Hypothalamus (tissue), 51 donors: ENCODE measurements at regions not wholly inside any gene's neighbourhood (a gene's known extent, or its start where the extent isn't known, plus 50 kb on each side); places are given as distances from the start of the nearest gene placed in this dataset.

ENCODE experiments used
- DNase-seq, 51 donors: peaks; one replicate each; lab custom pipeline; 2025; lab: John Stamatoyannopoulos, UW

DNA sequence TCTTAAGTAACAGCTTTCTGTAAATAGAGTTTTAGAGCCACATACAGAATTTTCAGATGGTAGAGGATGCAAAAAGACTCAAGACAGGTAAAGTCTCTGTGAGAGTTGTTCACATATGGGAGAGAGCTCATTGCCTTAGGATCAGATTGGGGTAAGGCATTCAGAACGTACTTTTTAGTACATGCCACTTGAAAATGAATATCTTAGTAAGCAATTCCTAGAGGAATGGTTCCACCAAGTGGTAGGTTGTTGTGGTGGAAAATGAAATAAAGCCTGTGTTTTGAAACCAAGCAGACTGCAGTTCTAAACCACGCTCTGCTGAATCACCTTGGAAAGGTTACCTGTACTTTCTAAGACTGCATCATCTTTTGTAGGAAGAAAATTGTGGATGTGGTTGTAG, 547.0 kb upstream of the LCORL start:
- DNase-seq, result peak in 1 of 51 donors; percentile 19

DNA sequence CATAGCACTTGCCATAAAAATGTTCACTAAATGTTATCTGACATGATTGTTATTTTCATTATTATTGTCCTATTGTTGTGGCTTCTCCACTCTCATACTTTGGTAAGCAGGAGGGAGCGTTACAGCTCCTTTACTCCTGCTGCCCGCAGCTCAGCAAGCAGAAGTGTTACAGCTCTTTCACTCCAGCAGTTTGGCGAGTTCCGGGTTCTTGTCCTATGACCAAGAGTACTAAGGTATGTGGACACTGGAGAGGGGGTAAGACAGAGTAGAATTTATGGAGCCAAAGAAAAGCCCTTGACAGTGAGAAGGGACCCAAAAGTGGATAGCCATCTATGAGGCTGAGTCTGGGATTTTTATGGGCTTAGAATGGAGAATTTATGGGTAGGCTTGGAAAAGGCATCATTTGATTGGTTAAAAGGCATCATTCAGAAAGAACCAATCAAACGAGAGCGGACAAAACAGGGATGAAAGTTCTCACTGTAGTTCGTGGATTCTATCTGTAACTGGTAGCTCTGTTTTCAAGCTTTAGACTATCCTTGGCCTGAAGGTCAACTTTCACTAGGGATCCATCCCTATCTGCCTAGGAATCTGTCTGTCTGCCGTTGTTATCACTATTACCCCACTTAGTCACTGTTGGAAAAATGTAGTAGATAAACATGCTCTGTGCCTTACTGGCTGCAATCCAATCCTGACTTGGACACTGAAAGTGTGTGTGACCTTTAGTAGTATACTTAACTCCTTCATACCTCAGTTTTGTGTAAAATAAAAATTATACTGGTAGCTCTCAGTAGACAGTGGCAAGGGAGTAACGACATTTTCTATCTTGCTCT, 545.6 kb upstream of the LCORL start:
- DNase-seq, result no peak

DNA sequence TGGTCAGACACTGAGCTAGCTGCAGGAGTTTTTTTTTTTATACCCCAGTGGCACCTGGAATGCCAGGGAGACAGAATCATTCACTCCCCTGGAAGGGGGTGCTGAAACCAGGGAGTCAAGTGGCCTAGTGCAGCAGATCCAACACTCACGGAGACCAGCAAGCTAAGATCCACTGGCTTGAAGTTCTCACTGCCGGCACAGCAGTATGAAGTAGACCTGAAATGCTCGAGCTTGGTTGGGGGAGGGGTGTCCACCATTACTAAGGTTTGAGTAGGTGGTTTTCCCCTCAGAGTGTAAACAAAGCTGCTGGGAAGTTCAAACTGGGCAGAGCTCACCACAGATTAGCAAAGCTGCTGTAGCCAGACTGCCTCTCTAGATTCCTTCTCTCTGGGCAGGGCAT, 537.9 kb upstream of the LCORL start:
- DNase-seq, result no peak

DNA sequence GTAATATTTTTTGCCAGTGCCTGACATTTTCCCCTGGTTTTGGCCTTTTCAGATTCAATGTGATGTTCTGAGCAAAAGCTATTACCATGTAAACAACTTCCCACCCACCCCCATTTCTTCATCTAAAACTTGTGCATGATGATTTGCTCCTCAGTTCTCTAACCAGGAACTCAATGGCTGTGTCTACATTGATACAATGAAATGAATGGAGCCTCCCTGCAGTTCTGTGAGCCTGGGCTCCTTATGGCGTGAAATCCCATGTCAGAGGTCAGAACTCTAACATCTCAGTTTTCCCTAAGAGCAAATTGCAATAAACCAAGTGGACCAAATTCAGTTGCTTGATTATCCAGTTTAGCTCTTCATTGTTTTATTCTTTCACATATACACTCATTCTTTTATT, 534.8 kb upstream of the LCORL start:
- no peak for DNase-seq

DNA sequence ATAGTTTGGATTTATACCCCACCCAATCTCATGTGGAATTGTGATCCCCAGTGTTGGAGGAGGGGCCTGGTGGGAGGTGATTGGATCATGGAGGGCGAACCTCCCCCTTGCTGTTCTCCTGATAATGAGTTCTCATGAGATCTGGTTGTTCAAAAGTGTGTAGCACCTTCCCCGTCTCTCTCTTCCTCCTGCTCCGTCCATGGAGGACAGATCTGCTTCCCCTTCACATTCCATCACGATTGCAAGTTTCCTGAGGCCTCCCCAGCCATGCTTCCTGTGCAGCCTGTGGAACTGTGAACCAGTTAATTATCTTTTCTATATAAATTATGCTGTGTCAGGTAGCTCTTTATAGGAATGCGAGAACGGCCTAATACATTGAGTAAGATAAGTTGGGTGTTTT, 518.8 kb upstream of the LCORL start:
- DNase-seq, result no peak

DNA sequence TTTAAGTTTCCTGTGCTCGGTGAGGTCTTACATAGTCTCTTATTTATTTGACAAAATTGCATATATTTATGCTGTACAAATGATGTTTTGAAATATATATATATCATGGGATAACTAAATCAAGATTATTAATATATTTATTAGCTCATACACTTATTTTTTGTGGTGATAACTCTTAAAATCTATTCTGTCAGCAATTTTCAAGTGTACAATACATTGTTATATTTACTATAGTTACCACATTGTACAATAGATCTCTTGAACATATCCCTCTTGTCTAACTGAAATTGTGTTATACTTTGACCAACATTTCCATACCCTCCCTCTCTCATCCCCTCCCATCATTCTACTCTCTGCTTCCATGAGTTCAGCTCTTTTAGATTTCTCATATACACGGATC, 516.6 kb upstream of the LCORL start:
- DNase-seq, result no peak

DNA sequence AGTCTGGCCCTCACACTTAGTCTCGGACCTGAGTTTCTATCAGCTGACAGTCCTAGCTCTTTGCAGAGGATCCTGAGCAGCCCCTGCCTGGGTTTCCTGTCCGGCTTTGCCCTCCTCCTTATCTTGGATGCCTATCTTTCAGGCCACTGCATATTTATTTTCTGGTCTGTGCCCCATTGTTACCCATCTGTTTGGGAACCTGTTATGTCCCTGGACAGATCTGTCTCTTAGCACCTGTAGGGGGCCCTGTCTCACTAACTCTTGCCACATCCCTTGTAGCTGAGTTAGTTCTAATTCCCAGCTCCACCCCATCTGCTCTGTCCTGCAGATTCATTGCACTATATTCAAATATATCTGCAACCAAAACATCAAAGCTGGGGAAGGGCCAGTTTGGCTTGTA, 514.9 kb upstream of the LCORL start:
- no peak for DNase-seq

DNA sequence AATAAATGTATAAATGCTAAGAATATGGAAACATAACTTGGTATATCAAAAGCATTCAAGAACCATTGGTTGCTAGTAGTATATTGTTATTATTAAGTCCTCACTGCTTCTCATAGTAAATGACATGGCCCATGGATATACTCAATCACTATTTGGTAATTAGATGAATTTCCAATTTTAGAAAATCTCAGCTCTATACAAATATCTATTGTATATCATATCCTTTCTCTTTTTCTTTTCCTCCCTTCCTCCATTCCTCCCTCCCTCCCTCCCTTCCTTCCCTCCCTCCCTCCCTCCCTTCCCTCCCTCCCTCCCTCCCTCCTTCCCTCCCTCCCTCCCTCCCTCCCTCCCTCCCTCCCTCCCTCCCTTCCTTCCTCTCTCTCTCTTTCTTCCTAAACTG, 514.4 kb upstream of the LCORL start:
- no peak for DNase-seq

DNA sequence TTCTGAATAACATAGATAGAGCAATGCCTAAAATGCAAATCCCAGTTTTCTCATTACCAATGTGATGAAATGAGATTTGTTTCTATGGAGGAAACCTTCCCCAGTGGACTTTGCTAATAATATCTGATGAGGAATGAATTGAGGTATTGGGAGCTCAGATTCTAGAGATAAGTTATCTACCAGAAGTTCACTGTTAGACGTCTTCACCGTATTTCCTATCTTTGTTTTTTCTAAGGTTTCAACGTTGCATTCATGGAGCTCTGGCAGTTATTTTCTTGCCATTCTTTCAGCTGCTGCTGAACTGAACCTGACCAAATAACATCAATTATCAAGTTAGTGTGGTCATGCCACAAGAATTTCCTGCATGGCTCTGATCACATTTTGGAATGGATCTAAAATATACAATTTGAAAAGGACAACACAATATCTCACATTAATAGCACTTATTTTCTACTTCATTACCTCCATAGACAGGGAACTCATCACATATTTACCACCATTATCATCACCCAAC, 511.8 kb upstream of the LCORL start:
- DNase-seq, result no peak

DNA sequence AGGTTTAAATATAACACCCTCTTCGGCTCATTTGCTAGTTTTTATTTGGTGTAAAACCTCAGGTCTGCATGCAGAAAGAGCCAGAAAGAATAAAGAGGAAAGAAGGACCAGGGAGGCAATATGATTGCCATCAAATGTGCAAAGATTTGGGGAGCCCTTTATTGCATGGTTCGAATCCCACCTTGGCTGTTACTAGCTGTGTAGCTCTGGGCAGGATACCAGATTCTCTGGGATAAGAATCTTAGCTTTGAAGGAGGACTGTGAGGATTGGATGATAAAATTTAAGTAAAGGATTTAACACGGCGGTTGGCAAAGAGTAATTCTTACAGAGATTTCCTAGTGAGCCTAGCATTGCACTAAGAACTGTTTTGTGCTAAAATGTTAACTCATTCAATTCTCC, 510.2 kb upstream of the LCORL start:
- no peak for DNase-seq

DNA sequence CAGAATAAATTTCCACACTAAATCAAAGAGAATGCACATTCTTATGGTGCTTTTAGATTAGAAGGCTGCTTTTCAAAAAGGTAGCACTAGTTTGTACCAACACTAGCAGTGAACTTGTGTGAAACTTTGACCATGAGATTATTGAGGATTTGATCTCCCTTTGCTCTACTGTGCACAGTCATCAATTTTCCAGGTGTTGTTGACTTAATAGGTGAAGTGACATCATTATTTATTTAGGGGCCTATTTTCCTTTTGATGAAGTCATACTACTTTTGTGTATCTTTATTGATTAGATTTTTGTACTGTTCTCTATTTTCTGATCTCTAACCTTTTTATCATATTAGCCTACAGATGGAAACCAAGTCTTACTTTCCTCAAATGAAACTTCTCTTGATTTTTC, 507.9 kb upstream of the LCORL start:
- no peak for DNase-seq

DNA sequence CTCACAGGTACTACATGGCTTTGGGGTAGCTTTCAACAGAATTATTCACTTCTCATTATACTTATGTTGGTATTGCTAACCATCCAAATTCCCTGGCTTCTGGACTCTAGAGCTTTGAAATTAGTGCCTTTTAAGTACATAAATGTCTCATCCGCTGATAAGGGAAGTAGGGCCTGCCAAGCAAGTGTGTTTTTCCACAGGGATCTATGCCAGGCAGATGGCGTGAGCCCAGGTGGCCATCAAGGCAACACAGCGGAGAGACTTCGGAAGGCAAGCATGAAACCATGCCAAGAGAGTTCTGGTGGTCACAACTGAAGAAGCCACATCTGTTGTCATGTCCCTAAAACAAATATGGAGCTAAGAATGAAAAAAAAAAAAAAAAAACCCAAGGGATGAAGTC, 503.1 kb upstream of the LCORL start:
- no peak for DNase-seq

DNA sequence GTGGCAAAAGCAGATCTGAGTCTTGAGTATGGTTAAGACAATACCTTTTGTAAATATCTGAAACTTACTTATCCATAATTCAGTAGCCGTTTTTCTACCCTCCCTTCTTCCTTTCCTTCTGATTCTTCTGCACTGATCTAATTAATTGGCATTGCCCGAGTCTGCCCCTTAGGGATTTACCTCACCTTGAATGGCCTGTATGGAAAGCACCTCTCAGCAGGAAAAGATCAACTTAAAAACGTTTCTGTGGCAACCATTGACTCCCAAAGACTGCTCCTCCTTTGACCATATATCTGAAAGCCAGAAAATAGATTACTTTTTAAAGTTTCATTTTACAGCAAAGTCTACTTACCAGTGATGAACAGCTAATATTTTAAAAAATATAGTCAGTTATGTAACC, 496.5 kb upstream of the LCORL start:
- DNase-seq, result no peak

DNA sequence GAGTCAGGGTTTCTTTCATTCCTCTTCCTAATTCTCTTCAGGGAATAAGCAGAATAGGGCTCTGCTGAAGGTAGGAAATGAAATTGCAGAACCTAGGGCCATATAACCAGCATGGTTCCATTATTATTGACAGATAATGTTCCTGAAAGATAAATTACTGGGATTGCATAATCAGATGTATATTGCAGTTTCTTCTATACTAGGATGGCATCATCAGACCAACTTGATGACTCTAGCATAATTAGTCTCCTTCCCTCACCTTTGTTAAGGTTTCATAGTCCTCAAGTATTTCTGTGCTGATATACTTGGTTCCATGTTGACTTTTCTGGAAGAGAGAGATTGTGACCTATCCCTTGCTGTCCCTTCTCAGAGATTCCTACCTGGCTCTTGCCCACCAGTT, 492.3 kb upstream of the LCORL start:
- DNase-seq, result no peak

DNA sequence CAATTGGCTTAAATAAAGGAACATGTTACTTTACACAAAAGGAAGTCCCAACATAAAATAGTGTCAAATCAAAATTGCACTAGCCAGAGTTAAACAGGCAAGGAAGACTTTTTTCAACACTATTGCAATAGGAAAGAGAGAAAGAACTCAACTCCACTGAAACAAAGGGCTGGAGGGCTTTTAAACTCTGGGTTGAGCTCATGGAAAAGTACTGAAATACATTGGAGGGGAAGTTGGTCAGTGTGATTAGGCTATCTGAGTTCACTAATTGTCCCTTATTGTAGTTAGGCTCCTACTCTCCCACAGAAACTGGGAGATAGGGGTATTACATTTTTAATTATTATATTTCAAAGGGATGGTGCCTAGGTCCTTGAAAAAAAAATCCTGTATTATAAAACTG, 491.2 kb upstream of the LCORL start:
- no peak for DNase-seq

DNA sequence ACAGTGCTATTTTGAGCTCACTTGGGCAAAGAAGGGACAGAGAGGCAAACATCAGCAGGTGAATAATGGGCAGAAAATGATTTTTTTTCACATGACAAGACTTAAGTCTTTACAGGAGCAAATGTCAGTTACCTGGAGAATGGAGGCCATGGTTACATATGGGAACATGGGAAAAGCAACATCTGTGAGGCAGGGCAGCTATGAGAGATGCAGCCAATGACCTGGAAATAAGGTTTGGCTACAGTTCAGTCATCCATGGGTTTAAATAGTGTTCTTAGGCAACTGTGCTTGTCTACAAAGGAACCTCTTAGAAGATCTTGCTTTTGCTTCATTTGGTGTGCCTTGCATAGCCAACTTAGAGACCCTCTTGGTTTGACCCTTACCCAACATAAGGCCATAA, 490.2 kb upstream of the LCORL start:
- no peak for DNase-seq

DNA sequence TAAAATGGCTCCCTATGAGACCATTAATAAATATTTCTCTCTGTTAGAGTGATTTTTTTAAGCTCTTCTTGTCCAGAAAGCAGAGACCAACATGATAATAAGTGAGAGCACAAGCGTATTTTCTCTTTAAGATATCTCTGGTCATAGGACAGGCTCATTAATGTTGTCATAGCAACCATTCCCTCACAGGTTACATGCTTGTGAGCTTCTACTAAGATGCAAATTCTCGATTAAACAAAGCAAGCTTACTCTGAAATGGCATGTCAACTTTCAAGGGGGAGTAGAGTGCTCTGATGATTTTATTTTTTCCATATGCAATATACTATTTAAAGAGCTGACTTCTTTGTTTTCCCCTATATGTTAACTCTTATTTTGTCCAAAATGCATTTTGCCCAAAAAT, 487.2 kb upstream of the LCORL start:
- DNase-seq, result no peak

DNA sequence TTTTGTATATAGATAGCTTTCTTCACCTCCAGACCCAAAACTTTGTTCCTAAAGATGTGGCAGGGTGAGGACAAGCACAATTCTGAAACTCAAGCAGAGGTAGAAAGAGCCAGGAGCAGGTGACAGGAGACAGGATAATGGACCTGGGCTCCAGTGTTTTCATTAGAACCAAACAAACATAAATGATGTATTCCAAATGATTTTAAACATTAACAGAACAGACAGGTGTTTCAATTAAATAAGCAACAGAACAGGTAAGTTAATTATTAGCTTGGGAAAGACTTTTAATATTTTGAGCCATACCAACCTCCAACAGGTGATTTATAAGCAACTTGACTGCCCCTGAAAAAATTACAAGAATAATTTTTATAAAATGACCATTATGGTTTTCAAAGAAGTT, 459.4 kb upstream of the LCORL start:
- DNase-seq, result no peak

DNA sequence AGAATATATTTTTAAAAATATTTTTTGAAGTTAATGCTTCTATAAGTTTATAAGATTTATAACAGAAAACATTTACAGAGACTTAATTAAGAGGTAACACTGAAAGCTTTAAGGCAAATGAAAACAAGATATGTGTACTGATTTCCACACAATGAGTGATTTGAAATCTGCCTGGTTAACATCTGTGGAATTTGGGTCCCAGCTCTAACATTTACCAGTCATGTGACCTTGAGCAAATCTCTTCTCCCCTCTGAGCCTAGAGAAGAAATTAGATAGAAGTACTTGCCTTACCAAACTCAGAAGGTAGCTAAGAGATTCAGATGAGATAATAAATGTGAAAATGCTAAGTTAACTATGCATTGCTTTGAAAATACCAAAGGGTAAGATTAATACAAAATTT, 458.8 kb upstream of the LCORL start:
- DNase-seq, result no peak

DNA sequence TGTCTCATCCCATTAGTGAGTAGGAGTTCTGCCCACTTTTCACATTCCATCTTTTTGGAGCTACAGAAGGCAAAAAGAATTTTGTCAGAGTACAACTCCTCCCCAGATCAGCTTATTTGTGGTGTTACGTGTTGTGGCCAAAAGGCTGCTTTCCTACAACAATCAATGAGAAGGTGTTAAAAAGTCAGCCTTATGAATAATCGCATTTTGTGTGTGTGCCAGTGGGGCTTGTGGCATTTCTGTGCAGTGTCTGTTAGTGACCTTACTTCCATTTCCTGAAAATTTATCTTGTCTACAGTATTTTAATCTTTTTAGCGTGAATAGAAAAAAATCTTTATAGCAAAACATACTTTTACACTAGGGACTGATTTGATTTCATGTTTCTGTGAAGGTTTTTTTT, 458.3 kb upstream of the LCORL start:
- no peak for DNase-seq

DNA sequence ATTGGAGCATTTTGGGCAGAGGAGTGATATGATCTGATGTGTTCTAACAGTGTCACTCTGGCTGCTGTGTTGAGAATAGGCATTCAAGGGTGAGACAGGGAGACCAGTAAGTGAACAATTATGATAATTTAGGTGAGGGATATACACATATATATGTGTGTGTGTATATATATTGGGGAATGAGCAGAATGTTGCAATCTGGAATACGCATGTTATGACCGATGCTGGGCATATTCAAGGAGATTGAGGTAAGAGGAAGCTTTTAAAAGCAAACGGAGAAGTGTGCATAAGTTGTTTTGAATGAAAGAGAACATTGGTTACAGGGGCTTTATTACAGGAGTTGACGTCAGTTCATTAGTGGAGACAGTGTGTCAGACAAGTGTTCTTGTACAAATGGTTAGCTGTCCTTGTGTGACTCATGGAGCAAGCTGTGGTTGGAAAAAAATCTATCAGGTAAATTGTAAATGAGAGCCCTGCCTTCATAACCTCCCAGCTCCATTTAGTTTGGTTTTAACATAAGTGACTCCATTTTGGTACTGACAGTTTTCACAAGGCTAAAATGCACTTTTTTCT, 442.5 kb upstream of the LCORL start:
- DNase-seq, result no peak

DNA sequence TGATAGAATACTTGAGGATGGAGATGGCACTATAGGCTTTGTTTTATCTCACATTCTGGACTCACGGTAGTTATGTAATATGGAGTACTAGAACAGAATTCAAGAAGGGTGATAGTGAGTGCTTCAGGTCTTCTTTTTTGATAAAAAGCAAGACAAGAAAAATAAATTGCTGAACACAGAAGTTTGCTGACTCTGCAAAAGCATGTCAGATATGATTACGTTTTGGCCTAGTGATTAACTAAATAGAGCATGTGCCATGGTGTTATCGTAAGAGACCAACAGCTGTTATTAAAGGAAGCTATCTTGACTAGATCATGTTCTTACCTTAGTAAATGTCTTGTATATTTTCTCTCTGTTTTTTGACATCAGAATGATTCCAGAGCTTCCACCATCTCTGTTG, 436.9 kb upstream of the LCORL start:
- no peak for DNase-seq

DNA sequence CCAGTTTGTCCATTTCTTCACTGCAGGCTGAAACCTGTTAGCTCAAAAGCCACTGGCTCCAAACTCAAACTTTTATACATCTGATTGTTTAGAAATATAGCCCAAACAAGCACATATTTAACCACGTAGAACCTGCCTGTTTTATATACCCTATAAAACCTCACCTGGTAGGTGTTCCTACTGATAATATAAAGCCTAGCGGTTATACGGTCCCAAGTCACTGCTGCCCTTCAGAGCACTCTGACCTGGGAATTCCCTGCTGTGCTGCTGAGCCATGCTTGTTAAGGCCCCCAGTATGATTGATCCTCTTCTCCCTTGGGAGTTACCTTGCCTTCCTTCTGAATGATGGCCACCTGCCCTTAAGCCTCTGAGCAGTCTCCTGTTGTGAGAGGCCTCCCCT, 432.8 kb upstream of the LCORL start:
- no peak for DNase-seq
